NCI-H510A (cell line): ENCODE measurements at regions not wholly inside any gene's neighbourhood (a gene's known extent, or its start where the extent isn't known, plus 50 kb on each side); places are given as distances from the start of the nearest gene placed in this dataset.

ENCODE experiments used
- DNase-seq: peaks from one replicate; lab custom pipeline; 2025; lab: John Stamatoyannopoulos, UW

GRCh38 chr11:129324533-129325175 is 51.0 kb upstream of the BARX2 start:
- DNase-seq: peak; percentile 59

DNA sequence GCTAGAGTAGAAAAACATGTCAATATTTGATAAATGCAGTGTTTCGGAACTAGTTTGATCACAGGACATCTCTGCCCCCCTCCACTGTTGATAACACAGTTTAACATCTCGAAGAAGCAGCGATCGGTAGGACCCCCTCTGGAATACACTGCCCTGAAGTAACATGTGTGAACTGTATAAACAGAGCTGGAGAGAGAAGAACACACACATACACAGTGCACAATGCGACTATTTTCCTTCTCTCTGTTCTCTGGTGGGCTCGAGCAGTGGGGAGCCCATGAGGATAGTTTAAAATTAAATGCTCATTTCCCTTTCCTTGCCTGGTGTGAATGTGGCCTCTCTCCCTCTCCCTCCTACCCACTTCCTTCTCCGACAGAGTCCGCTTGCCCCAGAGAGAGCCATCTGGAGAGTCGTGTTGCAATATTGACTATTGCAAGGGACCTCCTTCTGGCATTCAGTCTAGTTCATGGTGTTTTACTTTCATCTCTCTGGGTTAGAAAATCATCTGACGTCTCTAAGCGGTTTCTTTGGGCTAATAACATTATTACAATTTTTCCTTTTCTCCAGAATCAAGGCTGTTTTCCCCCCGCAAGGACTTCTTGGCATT is 51.6 kb upstream of the BARX2 start:
- DNase-seq: peak; percentile 77

GRCh38 chr11:129322941-129323340 is 52.7 kb upstream of the BARX2 start:
- peak; percentile 38 for DNase-seq

GRCh38 chr11:129321076-129321475 is 54.6 kb upstream of the BARX2 start:
- no peak for DNase-seq

GRCh38 chr11:129320494-129320893 is 55.2 kb upstream of the BARX2 start:
- DNase-seq: no peak

- no peak for DNase-seq
Observed at GRCh38 chr11:129319751-129320150, 55.9 kb upstream of the BARX2 start.

DNA sequence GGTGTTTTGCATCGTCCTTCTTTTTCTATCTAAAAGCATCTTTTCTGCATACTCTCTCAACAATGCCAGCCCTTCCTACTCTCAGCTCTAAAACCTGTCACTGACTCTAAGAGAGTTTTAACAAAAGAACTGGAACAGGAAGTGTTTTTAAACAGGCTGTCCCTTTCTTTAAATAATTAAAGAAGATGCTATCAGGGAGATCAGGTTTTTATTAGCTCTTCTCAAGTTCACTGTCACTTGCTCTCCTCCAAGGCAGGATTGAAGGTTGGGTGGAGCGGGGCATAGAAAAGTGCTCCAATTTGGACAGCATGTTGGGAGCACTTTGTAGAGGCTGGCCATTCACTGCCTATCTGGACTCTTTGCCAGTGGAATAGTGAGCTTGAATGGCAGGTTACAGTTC is 56.4 kb upstream of the BARX2 start:
- no peak for DNase-seq

DNA sequence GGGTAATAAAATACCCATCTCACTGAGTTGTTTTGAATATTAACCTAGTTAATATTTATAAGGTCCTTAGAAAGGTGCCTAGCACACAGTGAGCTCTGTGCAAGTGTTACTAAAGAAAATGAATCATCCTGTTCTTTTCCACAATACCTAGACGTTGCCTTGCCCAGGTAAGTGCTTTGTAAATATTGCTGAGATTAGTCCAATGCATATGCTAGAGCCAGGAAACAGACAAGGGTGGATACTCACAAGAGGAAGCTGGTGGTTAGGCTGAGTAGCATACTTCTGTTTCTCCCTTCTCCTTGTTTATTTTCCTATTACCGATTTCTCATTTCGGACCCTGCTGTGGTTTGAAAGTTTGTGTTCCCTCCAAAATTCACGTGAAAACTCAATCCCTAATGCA is 58.1 kb upstream of the BARX2 start:
- peak; percentile 82 for DNase-seq

DNA sequence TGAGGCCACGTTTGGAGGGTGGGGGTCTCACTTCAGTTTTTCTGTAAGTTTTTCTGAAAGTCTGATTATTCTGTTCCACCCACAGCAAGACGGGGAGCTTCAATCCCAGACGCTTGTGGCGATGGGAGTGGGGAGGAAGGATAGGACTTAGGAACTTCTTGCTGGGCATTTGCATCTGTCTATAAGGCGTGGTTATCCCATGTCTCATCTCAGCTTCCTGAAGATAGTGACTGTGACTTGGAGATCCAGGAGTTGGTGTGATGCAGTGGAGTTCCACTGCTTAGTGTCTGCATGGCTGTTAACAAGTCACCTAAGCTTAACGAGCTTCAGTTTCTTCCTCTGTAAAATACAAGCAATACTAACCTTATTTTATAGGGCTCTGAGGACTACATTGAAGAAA is 58.9 kb upstream of the BARX2 start:
- no peak for DNase-seq

- DNase-seq: peak; percentile 99
Observed at GRCh38 chr11:129315781-129316579, 59.7 kb upstream of the BARX2 start.

DNA sequence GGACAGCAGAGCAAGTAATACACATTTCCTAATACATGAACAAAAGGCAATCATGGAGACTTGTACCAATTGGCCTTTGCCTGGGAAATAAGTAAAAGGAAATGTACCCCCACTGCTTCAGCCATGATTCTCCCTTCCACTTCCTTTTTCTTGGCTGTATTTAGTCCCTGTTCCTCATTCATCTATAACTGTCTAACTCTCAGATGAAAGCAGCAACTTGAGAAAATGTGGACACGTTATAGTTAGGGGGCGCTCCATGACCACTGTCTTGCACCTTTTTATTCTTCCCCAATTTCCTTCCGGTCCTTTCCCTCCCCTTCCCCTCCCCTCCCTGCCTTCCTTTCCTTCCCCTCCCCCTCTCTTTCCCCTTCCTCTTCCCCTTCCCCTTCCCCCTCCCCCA is 61.3 kb upstream of the BARX2 start:
- no peak for DNase-seq

- DNase-seq: peak; percentile 72
Observed at GRCh38 chr11:129313541-129314297, 61.9 kb upstream of the BARX2 start.

GRCh38 chr11:129312730-129313503 is 62.7 kb upstream of the BARX2 start:
- DNase-seq: peak; percentile 37

DNA sequence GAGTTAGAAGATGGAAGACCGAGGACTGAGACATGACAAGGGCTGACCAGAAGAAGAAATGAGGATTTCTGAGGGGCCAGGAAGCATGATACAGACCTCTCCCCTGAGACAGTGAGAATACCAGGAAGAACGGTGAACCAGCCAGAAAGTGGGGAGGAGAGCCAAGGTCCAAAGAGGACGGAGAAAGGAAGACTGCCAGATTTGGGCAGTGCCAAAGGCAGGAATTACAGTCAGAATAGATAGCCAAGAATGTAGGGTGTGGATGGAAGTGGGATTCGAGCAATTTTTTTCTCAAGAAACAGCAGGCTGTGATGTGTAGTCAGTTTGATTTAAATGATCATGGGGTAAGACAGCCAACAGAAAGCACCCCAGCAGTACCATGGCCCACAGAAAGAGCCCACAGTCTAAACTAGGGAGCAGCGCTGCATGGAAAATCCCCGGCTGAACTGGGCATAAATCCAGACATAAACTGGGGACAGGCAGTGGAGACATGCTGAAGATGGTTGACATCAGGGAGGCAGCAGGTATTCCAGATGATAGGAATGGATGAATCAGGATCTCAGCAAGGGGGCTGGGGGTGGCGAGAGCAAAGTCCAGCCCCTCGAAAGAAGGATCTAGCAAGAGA is 67.3 kb upstream of the BARX2 start:
- DNase-seq: no peak

GRCh38 chr11:129307162-129307561 is 68.5 kb upstream of the BARX2 start:
- no peak for DNase-seq

DNA sequence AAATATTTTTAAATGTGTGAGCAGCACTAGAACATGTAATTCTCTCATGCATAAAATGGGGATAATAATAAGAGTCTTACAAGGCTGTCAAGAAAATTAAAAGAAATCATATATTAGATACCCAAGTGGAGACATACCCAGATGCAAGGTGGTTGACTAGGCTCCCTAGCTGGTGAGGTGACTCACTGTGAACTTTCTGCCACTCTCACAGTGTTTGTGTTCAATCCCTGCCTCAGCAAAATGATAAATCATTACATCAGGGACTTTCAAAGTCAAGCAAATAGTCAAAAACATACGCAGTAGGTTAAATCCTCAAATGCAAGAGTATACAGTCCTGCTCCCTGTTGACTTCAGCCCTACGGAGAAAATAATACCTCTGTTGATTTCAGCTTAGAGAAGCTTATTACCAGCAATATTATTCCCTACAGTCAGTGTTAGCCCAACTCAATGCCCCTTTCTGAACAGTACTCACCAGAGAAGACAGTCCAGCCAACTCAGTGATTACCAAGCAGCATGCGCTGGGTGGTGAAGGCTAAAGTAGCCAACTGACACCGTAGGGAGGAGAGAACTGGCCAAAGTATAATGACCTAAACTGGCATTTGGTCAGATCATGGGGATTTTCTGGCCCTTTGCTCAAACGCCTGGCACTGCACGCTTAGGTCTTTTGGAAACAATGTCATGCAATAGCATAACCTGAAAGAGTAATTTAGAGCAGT is 73.1 kb upstream of the BARX2 start:
- DNase-seq: no peak

DNA sequence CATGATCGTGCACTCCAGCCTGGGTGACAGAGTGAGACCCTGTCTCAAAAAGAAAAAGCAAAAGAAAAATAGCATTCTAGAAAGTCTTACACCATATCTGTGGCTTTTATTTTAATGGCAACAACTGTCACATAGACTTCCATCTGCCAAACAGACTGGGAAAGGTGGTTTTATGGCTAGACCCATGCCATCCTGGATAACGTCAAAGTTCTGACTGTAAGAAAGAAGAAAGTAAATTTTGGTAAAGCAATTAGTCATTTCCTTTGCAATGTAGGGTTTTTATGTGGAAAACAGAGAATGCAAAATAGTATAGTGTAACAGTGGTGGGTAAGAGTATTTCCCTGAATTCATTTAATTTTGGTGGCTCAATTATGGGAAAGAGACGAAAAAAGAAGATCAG is 75.5 kb upstream of the BARX2 start:
- DNase-seq: no peak

DNA sequence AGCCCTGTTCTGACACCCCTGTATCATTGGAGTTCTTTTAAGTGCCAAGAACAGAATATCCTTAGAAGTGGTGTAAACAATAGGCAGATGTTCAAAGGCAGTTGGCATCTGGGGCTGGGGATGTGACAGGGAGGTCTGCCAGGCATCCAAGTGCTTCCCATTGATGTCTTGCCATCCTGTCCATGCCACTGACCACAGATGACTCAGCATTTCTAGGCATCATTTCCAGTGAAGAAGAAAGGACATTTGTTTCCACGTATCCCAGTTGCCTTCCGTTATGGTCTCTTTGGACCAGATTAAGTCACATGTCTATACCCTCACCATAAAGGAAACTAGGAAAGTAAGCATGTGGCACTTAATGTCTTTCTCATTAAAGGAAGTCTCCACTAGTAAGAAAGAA is 76.7 kb upstream of the BARX2 start:
- no peak for DNase-seq

DNA sequence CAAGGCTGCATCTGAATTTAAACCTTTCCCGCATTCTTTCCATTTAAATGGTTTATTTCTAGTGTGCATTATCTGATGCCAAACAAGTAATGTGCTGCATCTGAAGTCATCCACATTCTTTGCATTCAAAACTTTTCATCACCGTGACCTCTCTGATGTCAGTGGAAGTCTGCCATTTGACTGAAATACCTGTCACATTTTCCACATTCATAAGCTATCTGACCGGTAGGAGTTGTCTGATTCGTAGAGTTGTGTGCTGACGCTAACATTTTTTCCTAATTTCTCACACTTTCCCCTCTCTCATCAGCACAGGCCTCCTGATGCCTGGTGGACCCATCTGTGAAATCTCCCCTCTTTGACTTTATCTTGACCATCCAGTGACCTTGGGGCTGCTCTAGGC is 79.9 kb upstream of the BARX2 start:
- DNase-seq: no peak

DNA sequence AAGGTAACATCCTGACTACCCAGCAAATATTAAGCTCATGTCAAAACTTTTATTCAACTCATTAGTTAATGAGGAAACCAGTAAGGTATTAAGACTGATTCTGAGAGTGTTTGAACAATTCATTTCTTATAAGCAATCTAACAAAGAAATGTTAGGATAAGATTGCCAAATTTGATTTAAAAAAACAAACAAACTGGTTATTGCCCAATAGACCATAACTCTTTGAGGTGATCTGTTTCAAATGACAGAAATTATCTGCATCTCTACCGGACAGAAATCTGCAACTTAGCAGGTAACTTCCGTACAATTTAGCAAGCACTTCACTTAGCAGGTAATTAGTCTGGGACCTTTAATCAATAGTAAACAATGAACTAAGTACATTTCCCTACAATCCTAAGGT is 82.9 kb upstream of the BARX2 start:
- DNase-seq: no peak

GRCh38 chr11:129292092-129292491 is 83.6 kb upstream of the BARX2 start:
- no peak for DNase-seq
